Skeletal muscle cell (primary cell): ENCODE measurements at regions not wholly inside any gene's neighbourhood (a gene's known extent, or its start where the extent isn't known, plus 50 kb on each side); places are given as distances from the start of the nearest gene placed in this dataset.
A peak's percentile ranks its signal among the peaks of the same experiment; 100 is the strongest.

Source experiments
- DNase-seq: peaks from one replicate; pipeline ENCODE4 v3.0.0-alpha.2; 2010; ENCODE audit warnings: low read depth
- H3K4me3 ChIP-seq: 2 replicates; pipeline ENCODE4 v1.5.1; 2011; ENCODE audit warnings: low read depth, mild to moderate bottlenecking, control low read depth, low read length, moderate library complexity

- no peak overlapping the region for H3K4me3 ChIP-seq
- DNase-seq = no peak
Measured at GRCh38 chr2:217438136-217438535, 564.7 kb downstream of the TNS1 start.

DNA sequence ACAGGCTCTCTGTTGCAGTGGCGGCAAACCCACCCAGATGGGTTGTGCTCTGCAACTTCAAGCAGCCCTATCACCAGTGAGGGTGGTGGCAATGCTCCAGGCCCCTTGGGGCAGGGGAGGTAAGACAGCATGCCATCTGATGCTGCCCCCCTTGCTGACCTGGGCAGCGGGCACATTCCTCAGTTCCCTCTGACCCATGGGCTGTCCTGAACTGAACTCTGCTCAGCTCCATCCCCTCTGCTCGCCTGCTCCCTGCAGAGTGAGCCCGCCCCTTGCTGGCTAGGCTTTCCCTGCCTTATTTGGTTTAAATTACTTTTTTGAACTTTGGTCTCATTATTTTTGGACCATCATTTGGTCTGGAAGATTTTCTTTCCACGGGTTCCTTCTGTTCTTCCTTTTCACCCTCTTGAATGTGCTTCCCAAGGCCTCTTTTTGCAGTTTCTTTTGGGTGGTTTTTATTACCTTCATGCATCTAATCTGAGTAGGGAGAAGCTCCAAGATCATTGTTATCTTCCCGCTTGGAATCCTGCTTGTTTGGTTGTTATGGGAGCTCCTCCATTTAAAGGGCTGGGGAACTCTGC, 565.4 kb downstream of the TNS1 start:
- no peak overlapping the region for H3K4me3 ChIP-seq
- DNase-seq = no peak

DNA sequence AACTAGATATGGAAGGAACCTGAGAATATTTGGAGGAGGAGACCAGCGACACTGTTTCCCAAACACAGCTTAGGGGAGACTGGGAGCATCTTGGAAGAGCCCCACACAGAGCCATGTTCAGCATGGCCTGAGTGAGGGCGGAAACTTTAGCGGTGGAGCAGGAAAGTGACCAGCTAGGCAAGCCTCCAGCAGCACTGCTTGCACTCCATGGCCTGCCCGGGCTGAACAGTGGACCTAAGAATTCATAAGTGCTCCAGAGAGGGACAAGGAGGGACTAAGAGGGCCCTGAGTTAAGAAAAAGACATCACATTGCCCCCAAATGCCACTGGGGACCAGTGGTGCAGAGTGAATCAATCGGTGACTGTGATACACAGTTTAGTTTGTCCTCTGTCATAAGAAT, 566.4 kb downstream of the TNS1 start:
- no peak for DNase-seq

DNA sequence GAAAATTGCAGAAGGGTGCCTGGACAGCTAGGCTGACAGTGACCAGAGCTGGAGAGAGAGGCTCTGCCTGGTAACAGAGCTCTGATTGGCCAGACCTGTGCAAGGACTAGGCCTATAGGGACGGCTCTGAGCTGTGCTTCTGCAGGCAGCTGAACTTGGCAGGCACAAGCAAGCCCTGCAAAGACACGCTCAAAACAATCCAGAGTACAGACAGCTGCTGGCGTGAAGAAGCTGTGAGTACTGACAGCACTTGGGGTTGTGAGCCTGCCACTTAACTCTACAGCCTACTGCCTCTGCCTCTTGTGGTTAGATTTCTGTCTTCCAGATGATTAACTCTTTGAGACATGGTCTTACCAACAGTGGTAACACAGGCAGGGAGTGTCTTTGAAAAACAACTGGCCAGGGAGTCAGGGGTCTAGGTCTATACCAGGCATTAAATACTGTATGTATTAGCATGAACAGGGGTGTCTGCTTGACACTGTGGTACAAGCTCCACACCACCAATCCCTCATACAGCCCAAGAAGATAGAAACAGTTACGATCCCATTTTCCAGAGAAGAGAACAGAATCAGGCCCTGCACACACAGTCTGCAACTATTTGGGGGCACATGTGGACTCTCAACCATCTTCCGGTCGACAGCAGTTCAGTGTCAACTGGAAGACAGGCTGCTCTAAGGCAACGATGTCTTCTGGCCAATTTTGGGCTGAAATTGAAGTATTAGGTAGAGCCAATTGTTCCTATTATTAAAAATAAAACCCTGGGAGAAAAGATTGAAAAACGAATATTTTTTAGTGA, 568.4 kb downstream of the TNS1 start:
- peak; percentile 99 for DNase-seq
- H3K4me3 ChIP-seq = no peak overlapping the region

More for the DNA sequence above, 566.4 kb downstream of the TNS1 start:
- no peak overlapping the region for H3K4me3 ChIP-seq

- no peak for DNase-seq
- H3K4me3 ChIP-seq = no peak overlapping the region
Measured at GRCh38 chr2:217433522-217433921, 569.3 kb downstream of the TNS1 start.

- H3K4me3 ChIP-seq = no peak overlapping the region
- no peak for DNase-seq
Measured at GRCh38 chr2:217431577-217432269, 571.1 kb downstream of the TNS1 start.

- H3K4me3 ChIP-seq = no peak overlapping the region
- DNase-seq = no peak
Measured at GRCh38 chr2:217430916-217431576, 571.2 kb upstream of the TNP1 start.

DNA sequence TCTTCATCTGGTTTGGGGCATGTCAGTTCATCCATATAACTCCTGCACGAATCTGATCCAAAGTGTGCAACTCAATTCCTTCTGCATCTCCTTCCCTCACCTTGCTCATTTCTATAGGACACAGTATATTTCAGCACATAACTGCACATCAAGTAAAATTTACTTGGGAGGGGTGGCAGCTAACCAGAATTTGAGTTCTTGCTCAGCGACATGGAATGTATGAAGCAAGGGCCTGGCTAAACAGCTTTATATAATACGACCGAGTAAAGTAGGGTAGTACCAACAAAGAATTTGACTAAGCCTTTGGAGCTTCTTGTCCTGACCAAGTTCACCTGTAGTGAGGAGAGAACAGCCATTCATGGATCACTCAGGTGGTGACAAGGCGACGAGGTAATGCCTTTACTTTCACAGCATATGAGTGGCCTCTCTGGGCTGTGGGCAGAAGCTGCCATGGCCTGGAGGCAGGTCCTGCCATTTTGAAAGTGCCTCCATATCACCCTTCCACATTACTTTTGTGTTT, 570.2 kb upstream of the TNP1 start:
- DNase-seq = no peak
- H3K4me3 ChIP-seq = no peak overlapping the region

GRCh38 chr2:217421834-217422233, 562.0 kb upstream of the TNP1 start:
- H3K4me3 ChIP-seq = no peak overlapping the region
- DNase-seq = no peak

DNA sequence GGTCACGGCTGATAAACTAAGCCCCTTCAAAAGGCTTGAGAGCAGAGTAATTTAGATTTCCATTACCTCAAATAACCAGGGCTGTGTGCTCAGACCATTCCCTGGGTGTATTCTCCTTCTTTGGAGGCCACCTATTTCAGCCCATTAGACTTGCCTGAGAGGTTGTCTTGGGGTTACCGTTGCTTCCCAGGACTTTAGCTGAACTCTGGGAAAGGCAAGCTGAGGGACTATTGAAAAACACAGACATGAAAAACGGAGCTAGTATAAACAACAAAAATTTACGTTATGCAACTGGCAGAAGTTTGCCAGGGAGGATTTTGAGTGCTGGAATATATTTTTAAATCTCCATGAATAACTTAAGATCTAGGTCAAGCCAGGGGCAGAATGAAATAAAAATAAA, 561.0 kb upstream of the TNP1 start:
- no peak for DNase-seq
- no peak overlapping the region for H3K4me3 ChIP-seq

GRCh38 chr2:217419055-217419671, 559.3 kb upstream of the TNP1 start:
- no peak overlapping the region for H3K4me3 ChIP-seq
- no peak for DNase-seq

GRCh38 chr2:217418544-217418943, 558.7 kb upstream of the TNP1 start:
- H3K4me3 ChIP-seq = no peak overlapping the region
- DNase-seq = no peak

- DNase-seq = no peak
- no peak overlapping the region for H3K4me3 ChIP-seq
Measured at GRCh38 chr2:217418090-217418489, 558.2 kb upstream of the TNP1 start.

DNA sequence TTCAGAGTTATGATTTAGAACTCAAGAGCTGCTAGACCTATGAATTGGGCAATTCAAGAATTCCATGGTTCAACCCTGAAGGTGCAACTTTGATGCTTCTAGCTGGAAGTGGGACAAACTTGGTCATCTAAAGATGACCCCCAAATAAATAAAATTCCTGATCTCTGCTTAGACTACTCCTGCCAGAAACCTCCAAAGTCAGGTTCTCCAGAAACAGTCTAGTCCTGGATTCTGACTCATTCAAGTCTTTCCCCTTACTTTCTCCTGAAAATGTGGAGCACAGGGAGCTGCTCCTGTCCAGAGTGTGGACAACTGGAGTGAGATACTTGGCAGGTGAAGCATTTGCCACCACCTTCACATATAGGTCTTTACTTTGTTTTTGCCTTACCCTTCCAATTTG, 557.7 kb upstream of the TNP1 start:
- no peak overlapping the region for H3K4me3 ChIP-seq
- DNase-seq = no peak

DNA sequence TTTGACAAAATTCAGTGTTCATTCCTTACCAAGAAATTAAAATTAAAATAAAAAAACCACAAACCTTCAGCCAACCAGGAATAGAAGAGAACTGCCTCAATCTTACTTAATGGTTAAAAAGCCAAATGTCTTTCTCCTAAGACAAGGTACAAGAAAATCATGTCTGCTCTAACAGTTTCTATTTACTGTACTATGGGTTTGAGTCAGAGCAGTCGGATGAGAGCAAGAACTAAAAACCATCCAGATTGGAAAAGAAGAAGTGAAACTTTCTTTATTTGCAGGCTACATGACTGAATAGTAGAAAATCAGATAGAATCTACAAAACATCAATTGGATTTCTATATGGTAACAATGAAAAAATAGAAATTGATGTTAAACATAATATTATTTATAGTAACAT, 555.5 kb upstream of the TNP1 start:
- no peak for DNase-seq
- H3K4me3 ChIP-seq = no peak overlapping the region

DNA sequence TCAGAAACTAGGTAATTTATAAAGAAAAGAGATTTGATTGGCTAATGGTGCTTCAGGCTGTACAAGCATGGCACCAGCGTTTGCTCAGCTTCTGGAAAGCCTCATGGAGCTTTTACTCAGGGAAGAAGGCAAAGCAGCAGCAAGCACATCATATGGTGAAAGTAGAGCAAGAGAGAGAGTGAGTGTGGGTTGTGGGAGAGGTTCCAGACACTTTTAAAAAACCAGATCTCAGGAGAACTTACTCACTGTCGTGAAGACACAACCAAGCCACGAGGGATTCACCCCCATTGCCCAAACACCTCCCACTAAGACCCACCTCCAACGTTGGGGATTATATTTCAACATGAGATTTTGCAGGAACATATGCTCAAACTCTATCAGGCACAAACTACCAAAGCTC, 554.6 kb upstream of the TNP1 start:
- H3K4me3 ChIP-seq = no peak overlapping the region
- DNase-seq = no peak

DNA sequence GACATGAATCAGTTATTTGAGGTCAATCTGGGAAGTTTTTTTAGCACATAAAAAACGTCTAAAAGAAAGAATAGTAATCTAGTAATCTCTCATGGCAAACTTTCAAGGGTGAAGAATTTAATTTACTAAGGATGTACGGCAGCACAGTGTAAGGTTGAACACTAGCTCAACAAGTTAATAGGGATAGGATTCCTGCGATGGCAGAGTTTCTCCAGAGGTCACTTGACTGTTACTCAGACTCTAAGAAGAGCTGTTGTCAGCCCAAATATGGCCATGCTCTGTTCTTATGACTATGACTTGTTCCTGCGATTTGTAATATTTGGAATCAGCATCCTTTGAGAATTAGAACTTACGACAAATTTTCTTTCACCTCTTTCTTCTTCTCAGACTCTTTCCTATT, 553.3 kb upstream of the TNP1 start:
- DNase-seq = no peak
- no peak overlapping the region for H3K4me3 ChIP-seq

DNA sequence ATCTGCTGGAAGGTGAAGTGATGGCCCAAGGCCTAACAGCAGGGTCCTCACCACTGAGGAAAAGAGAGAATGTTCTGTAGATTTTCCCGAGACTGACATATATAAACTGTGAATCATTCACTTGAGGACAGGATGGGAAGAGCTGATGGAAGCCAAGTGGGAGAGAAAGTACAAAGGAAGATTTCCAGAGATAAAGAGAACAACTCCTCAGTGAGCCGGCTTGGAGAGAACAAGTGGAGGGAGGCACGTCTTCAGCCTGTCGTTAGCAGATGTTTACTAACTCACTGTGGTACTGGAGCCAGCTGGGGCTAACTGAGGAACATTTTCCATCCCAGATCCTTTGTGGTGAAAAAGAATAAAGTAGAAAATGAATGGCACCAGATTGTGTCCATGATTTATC, 552.9 kb upstream of the TNP1 start:
- no peak overlapping the region for H3K4me3 ChIP-seq
- no peak for DNase-seq

DNA sequence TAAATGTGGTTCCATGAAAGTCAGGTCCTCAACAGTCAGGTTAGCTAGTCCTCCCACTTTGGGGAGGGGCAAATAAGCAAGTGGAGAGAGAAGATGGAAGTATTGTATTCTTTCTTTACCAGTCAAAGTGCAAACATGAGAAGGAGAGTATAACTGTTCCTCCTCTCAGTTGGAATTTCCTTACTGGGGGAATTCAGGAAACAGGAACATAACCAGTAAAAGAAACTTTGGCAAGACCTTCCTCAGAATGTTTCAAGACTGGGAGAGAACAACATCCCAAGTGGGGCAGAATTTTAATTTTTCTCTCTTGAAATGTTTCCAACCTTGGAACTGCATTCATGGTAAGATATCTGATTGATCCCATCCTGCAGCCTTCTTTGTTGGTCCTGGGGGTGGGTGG, 552.4 kb upstream of the TNP1 start:
- no peak overlapping the region for H3K4me3 ChIP-seq
- no peak for DNase-seq

GRCh38 chr2:217410681-217410960, 550.8 kb upstream of the TNP1 start:
- no peak for DNase-seq
- no peak overlapping the region for H3K4me3 ChIP-seq
